ENCODE measurements at regions not wholly inside any gene's neighbourhood (a gene's known extent, or its start where the extent isn't known, plus 50 kb on each side); places are given as distances from the start of the nearest gene placed in this dataset.

DNA sequence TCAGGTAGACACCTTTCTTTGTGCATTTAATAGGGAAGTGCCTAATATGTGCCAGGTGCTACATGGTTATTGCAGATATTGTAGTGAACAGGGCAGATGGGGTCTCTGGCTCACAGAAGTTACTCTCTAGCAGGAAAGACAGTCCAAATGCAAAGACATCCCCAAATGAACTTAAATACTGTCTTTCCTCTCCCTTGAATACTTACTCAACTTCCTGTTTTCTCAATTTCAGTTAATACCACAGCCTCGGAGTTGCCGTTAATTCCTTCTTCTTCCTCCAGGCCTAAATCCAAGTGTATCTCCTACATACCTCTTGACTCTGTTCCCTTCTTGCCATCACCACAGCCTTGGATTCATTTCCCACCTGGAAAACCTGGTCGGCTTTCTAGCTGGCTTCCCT lies 134.3 kb upstream of the SESN3 start:
- H4K20me1 ChIP-seq (ENCODE audit: insufficient read depth): no peaks in the 10 kb centered on the region
- no peaks in the 10 kb centered on the region for H3K27me3 ChIP-seq (ENCODE audit: insufficient read depth)
- H3K9me2 ChIP-seq: no peaks in the 10 kb centered on the region
- H3K4me3 ChIP-seq (ENCODE audit: low read depth in 2 of 2, low read length in 1 of 2): no peak overlapping the region
- H3K9me3 ChIP-seq: no peaks in the 10 kb centered on the region
- H3K27ac ChIP-seq (ENCODE audit: low read depth in 2 of 2, low read length in 1 of 2): no peak overlapping the region
- WGBS (ENCODE audit: low lambda C conversion rate): 79% methylated on average over 3 of the region's 3 CpGs
- POLR2A ChIA-PET: no interaction called here
- peaks cover 0 to 10% of the 10 kb centered on the region in 2 experiments; a peak in 1 of 4 replicates for H3K4me1 ChIP-seq (ENCODE audit: control insufficient read depth in 1 of 2, insufficient read depth in 2 of 2, low read depth in 1 of 2, low read length in 1 of 2)
- H3K79me2 ChIP-seq (ENCODE audit: insufficient read depth): no peaks in the 10 kb centered on the region
- TF ChIP-seq RAD21 (IDR thresholded peaks at IDR 0.05; ENCODE audit: low read length) (no peak), SMC3 (IDR thresholded peaks at IDR 0.05; ENCODE audit: low read depth, low read length) (no peak), NFIC (IDR thresholded peaks at IDR 0.05; ENCODE audit: borderline replicate concordance) (no peak), TAF1 (IDR thresholded peaks at IDR 0.05; ENCODE audit: borderline replicate concordance, low read depth, low read length) (no peak), RCOR1 (IDR thresholded peaks at IDR 0.05; ENCODE audit: low read length) (no peak), FOXJ3 (CRISPR knock-in tag; IDR thresholded peaks at IDR 0.05) (no peak), FOSL2 (IDR thresholded peaks at IDR 0.05; ENCODE audit: borderline replicate concordance, low read depth) (no peak), NRF1 (IDR thresholded peaks at IDR 0.05; ENCODE audit: low read depth, low read length) (no peak), JUND (IDR thresholded peaks at IDR 0.05) (no peak), RXRA (IDR thresholded peaks at IDR 0.05; ENCODE audit: borderline replicate concordance, low read depth) (no peak), EP300 (IDR thresholded peaks at IDR 0.05; ENCODE audit: borderline replicate concordance in 1 of 2, low read depth in 1 of 2, low read length in 1 of 2) (no peak)
- TF ChIP-seq, protein P1, sequence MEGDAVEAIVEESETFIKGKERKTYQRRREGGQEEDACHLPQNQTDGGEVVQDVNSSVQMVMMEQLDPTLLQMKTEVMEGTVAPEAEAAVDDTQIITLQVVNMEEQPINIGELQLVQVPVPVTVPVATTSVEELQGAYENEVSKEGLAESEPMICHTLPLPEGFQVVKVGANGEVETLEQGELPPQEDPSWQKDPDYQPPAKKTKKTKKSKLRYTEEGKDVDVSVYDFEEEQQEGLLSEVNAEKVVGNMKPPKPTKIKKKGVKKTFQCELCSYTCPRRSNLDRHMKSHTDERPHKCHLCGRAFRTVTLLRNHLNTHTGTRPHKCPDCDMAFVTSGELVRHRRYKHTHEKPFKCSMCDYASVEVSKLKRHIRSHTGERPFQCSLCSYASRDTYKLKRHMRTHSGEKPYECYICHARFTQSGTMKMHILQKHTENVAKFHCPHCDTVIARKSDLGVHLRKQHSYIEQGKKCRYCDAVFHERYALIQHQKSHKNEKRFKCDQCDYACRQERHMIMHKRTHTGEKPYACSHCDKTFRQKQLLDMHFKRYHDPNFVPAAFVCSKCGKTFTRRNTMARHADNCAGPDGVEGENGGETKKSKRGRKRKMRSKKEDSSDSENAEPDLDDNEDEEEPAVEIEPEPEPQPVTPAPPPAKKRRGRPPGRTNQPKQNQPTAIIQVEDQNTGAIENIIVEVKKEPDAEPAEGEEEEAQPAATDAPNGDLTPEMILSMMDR (IDR thresholded peaks at IDR 0.05): no peak
- TF ChIP-seq, protein P2, sequence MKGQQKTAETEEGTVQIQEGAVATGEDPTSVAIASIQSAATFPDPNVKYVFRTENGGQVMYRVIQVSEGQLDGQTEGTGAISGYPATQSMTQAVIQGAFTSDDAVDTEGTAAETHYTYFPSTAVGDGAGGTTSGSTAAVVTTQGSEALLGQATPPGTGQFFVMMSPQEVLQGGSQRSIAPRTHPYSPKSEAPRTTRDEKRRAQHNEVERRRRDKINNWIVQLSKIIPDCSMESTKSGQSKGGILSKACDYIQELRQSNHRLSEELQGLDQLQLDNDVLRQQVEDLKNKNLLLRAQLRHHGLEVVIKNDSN (IDR thresholded peaks at IDR 0.05; ENCODE audit: borderline replicate concordance, low read depth): no peak
- TF ChIP-seq, protein P3, sequence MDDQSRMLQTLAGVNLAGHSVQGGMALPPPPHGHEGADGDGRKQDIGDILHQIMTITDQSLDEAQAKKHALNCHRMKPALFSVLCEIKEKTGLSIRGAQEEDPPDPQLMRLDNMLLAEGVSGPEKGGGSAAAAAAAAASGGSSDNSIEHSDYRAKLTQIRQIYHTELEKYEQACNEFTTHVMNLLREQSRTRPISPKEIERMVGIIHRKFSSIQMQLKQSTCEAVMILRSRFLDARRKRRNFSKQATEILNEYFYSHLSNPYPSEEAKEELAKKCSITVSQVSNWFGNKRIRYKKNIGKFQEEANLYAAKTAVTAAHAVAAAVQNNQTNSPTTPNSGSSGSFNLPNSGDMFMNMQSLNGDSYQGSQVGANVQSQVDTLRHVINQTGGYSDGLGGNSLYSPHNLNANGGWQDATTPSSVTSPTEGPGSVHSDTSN (IDR thresholded peaks at IDR 0.05): no peak
- TF ChIP-seq, protein P4, sequence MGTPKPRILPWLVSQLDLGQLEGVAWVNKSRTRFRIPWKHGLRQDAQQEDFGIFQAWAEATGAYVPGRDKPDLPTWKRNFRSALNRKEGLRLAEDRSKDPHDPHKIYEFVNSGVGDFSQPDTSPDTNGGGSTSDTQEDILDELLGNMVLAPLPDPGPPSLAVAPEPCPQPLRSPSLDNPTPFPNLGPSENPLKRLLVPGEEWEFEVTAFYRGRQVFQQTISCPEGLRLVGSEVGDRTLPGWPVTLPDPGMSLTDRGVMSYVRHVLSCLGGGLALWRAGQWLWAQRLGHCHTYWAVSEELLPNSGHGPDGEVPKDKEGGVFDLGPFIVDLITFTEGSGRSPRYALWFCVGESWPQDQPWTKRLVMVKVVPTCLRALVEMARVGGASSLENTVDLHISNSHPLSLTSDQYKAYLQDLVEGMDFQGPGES (IDR thresholded peaks at IDR 0.05; ENCODE audit: low read depth, low read length): no peak
- TF ChIP-seq, protein P5, sequence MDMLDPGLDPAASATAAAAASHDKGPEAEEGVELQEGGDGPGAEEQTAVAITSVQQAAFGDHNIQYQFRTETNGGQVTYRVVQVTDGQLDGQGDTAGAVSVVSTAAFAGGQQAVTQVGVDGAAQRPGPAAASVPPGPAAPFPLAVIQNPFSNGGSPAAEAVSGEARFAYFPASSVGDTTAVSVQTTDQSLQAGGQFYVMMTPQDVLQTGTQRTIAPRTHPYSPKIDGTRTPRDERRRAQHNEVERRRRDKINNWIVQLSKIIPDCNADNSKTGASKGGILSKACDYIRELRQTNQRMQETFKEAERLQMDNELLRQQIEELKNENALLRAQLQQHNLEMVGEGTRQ (IDR thresholded peaks at IDR 0.05; ENCODE audit: borderline replicate concordance, low read depth, low read length): no peak
- TF ChIP-seq, protein P6, sequence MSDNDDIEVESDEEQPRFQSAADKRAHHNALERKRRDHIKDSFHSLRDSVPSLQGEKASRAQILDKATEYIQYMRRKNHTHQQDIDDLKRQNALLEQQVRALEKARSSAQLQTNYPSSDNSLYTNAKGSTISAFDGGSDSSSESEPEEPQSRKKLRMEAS (IDR thresholded peaks at IDR 0.05; ENCODE audit: low read depth): no peak
- TF ChIP-seq, protein P7, sequence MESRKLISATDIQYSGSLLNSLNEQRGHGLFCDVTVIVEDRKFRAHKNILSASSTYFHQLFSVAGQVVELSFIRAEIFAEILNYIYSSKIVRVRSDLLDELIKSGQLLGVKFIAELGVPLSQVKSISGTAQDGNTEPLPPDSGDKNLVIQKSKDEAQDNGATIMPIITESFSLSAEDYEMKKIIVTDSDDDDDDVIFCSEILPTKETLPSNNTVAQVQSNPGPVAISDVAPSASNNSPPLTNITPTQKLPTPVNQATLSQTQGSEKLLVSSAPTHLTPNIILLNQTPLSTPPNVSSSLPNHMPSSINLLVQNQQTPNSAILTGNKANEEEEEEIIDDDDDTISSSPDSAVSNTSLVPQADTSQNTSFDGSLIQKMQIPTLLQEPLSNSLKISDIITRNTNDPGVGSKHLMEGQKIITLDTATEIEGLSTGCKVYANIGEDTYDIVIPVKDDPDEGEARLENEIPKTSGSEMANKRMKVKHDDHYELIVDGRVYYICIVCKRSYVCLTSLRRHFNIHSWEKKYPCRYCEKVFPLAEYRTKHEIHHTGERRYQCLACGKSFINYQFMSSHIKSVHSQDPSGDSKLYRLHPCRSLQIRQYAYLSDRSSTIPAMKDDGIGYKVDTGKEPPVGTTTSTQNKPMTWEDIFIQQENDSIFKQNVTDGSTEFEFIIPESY (IDR thresholded peaks at IDR 0.05; ENCODE audit: borderline replicate concordance, low read depth): no peak
- H3K9ac ChIP-seq: no peak overlapping the region
- no peaks in the 10 kb centered on the region for H3F3A ChIP-seq (replicated peaks; ENCODE audit: insufficient read depth)
- no peak overlapping the region for H2AFZ ChIP-seq (ENCODE audit: low read depth)
- CTCF ChIA-PET: interaction anchor here (1.4 kb wide), 1 partner anchor 211 kb away, joined by 3 read pairs; no protein-coding TSS in a partner anchor
- no peak overlapping the region for H3K4me2 ChIP-seq
- H3K36me3 ChIP-seq (replicated peaks in 1 of 2; ENCODE audit: control insufficient read depth in 1 of 2, insufficient read depth in 2 of 2, low read length in 1 of 2): no peaks in the 10 kb centered on the region
- DNase-seq: no peak
